NCI-H774 (cell line): ENCODE measurements at regions not wholly inside any gene's neighbourhood (a gene's known extent, or its start where the extent isn't known, plus 50 kb on each side); places are given as distances from the start of the nearest gene placed in this dataset.
"Not testable (repeated sequence)": the region's sequence is repeated elsewhere in the genome, so short reads cannot be mapped to it uniquely, and the experiment has no call there.

Source experiments
- DNase-seq: peaks from one replicate; lab custom pipeline; 2025; lab: John Stamatoyannopoulos, UW

GRCh38 chr3:59189939-59190338 is 140.1 kb upstream of the CFAP20DC start:
- DNase-seq: no peak

- no peak for DNase-seq
Observed at GRCh38 chr3:59189526-59189925, 139.7 kb upstream of the CFAP20DC start.

- no peak for DNase-seq
Observed at GRCh38 chr3:59186725-59187124, 136.9 kb upstream of the CFAP20DC start.

GRCh38 chr3:59185591-59186369 is 136.0 kb upstream of the CFAP20DC start:
- DNase-seq: no peak

- no peak for DNase-seq
Observed at GRCh38 chr3:59180006-59180405, 130.2 kb upstream of the CFAP20DC start.

- DNase-seq: no peak
Observed at GRCh38 chr3:59178698-59179097, 128.9 kb upstream of the CFAP20DC start.

GRCh38 chr3:59171491-59171890 is 121.7 kb upstream of the CFAP20DC start:
- DNase-seq: no peak

GRCh38 chr3:59170166-59170565 is 120.3 kb upstream of the CFAP20DC start:
- DNase-seq: not testable (repeated sequence)

- no peak for DNase-seq
Observed at GRCh38 chr3:59167756-59168155, 117.9 kb upstream of the CFAP20DC start.

GRCh38 chr3:59163953-59164352 is 114.1 kb upstream of the CFAP20DC start:
- no peak for DNase-seq

GRCh38 chr3:59161048-59161447 is 111.2 kb upstream of the CFAP20DC start:
- DNase-seq: no peak

- no peak for DNase-seq
Observed at GRCh38 chr3:59160133-59160746, 110.4 kb upstream of the CFAP20DC start.

GRCh38 chr3:59153648-59154047 is 103.8 kb upstream of the CFAP20DC start:
- no peak for DNase-seq

- DNase-seq: no peak
Observed at GRCh38 chr3:59152943-59153342, 103.1 kb upstream of the CFAP20DC start.

- no peak for DNase-seq
Observed at GRCh38 chr3:59150039-59150438, 100.2 kb upstream of the CFAP20DC start.

- no peak for DNase-seq
Observed at GRCh38 chr3:59149166-59149565, 99.3 kb upstream of the CFAP20DC start.

- DNase-seq: no peak
Observed at GRCh38 chr3:59143447-59143846, 93.6 kb upstream of the CFAP20DC start.

- no peak for DNase-seq
Observed at GRCh38 chr3:59142556-59142955, 92.7 kb upstream of the CFAP20DC start.

- DNase-seq: no peak
Observed at GRCh38 chr3:59138966-59139365, 89.1 kb upstream of the CFAP20DC start.

GRCh38 chr3:59137415-59137814 is 87.6 kb upstream of the CFAP20DC start:
- no peak for DNase-seq

GRCh38 chr3:59136081-59136480 is 86.3 kb upstream of the CFAP20DC start:
- no peak for DNase-seq

GRCh38 chr3:59135096-59135495 is 85.3 kb upstream of the CFAP20DC start:
- DNase-seq: no peak

- no peak for DNase-seq
Observed at GRCh38 chr3:59133311-59133710, 83.5 kb upstream of the CFAP20DC start.
